ENCODE measurements at regions not wholly inside any gene's neighbourhood (a gene's known extent, or its start where the extent isn't known, plus 50 kb on each side); places are given as distances from the start of the nearest gene placed in this dataset.

GRCh38 chr4:178672512-178672911 is 1230.3 kb upstream of the AGA start:
- no peak overlapping the region for H3K9ac ChIP-seq (ENCODE audit: low read length)
- FAIRE-seq, result no peak
- Mint-ChIP-seq H3K36me3 (ENCODE audit: low read depth, unreplicated experiment) (no peaks in the 10 kb centered on the region), H3K4me1 (ENCODE audit: low read depth, unreplicated experiment) (peaks cover 2% of the 10 kb centered on the region), H3K9me3 (ENCODE audit: unreplicated experiment) (no peaks in the 10 kb centered on the region), H3K4me3 (ENCODE audit: unreplicated experiment) (no peak overlapping the region), H3K27me3 (ENCODE audit: low read depth, unreplicated experiment) (no peaks in the 10 kb centered on the region), H3K27ac (ENCODE audit: unreplicated experiment) (no peak overlapping the region)
- no peak overlapping the region for H3K4me3 ChIP-seq (ENCODE audit: insufficient read depth, low read depth, low read length)
- no peak overlapping the region for H2AFZ ChIP-seq (ENCODE audit: low read depth, low read length)
- H3K4me1 ChIP-seq (ENCODE audit: insufficient read depth, low read length), result no peaks in the 10 kb centered on the region
- H3K79me2 ChIP-seq (ENCODE audit: insufficient read depth, low read length), result no peaks in the 10 kb centered on the region
- H3K9me3 ChIP-seq (ENCODE audit: insufficient read depth, low read depth, low read length), result no peaks in the 10 kb centered on the region
- no peaks in the 10 kb centered on the region for H4K20me1 ChIP-seq (ENCODE audit: insufficient read depth, low read length)
- H3K4me2 ChIP-seq (ENCODE audit: low read length), result no peak overlapping the region
- H3K36me3 ChIP-seq (ENCODE audit: insufficient read depth, low read length), result no peaks in the 10 kb centered on the region
- DNase-seq (ENCODE audit: low read depth), result peak; percentile 17
- no peaks in the 10 kb centered on the region for H3K27me3 ChIP-seq (ENCODE audit: insufficient read depth, low read length)
- H3K27ac ChIP-seq (ENCODE audit: low read depth, low read length), result no peak overlapping the region
- TF ChIP-seq EZH2 (IDR thresholded peaks at IDR 0.05; ENCODE audit: insufficient read depth, low read length), result no peak
- no peak for TF ChIP-seq CTCF (IDR thresholded peaks at IDR 0.05; ENCODE audit: insufficient read depth, low read depth, low read length)

- no peak overlapping the region for H3K4me3 Mint-ChIP-seq (ENCODE audit: unreplicated experiment)
- Histone ChIP-seq H3K9ac (ENCODE audit: low read length) (no peak overlapping the region), H3K9me3 (ENCODE audit: insufficient read depth, low read depth, low read length) (no peaks in the 10 kb centered on the region), H3K36me3 (ENCODE audit: insufficient read depth, low read length) (no peaks in the 10 kb centered on the region), H3K27me3 (ENCODE audit: insufficient read depth, low read length) (no peaks in the 10 kb centered on the region), H3K27ac (ENCODE audit: low read depth, low read length) (no peak overlapping the region), H3K4me2 (ENCODE audit: low read length) (no peak overlapping the region), H3K79me2 (ENCODE audit: insufficient read depth, low read length) (no peaks in the 10 kb centered on the region), H3K4me3 (ENCODE audit: insufficient read depth, low read depth, low read length) (no peak overlapping the region), H4K20me1 (ENCODE audit: insufficient read depth, low read length) (no peaks in the 10 kb centered on the region), H3K4me1 (ENCODE audit: insufficient read depth, low read length) (no peaks in the 10 kb centered on the region), H2AFZ (ENCODE audit: low read depth, low read length) (no peak overlapping the region)
- no peaks in the 10 kb centered on the region for H3K4me1 Mint-ChIP-seq (ENCODE audit: low read depth, unreplicated experiment)
- DNase-seq (ENCODE audit: low read depth) (no peak), FAIRE-seq (no peak)
- TF ChIP-seq EZH2 (IDR thresholded peaks at IDR 0.05; ENCODE audit: insufficient read depth, low read length), result no peak
- no peak for TF ChIP-seq CTCF (IDR thresholded peaks at IDR 0.05; ENCODE audit: insufficient read depth, low read depth, low read length)
- no peaks in the 10 kb centered on the region for H3K27me3 Mint-ChIP-seq (ENCODE audit: low read depth, unreplicated experiment)
- no peaks in the 10 kb centered on the region for H3K9me3 Mint-ChIP-seq (ENCODE audit: unreplicated experiment)
- H3K36me3 Mint-ChIP-seq (ENCODE audit: low read depth, unreplicated experiment), result no peaks in the 10 kb centered on the region
- H3K27ac Mint-ChIP-seq (ENCODE audit: unreplicated experiment), result no peak overlapping the region
Observed at GRCh38 chr4:178681871-178682270, 1239.6 kb upstream of the AGA start.

GRCh38 chr4:178689926-178690325 is 1247.7 kb upstream of the AGA start:
- Mint-ChIP-seq H3K4me1 (ENCODE audit: low read depth, unreplicated experiment) (no peaks in the 10 kb centered on the region), H3K9me3 (ENCODE audit: unreplicated experiment) (no peaks in the 10 kb centered on the region), H3K36me3 (ENCODE audit: low read depth, unreplicated experiment) (no peaks in the 10 kb centered on the region), H3K4me3 (ENCODE audit: unreplicated experiment) (no peak overlapping the region), H3K27ac (ENCODE audit: unreplicated experiment) (no peak overlapping the region), H3K27me3 (ENCODE audit: low read depth, unreplicated experiment) (no peaks in the 10 kb centered on the region)
- Histone ChIP-seq H3K36me3 (ENCODE audit: insufficient read depth, low read length) (no peaks in the 10 kb centered on the region), H3K4me2 (ENCODE audit: low read length) (no peak overlapping the region), H3K4me1 (ENCODE audit: insufficient read depth, low read length) (no peaks in the 10 kb centered on the region), H3K9ac (ENCODE audit: low read length) (no peak overlapping the region), H3K9me3 (ENCODE audit: insufficient read depth, low read depth, low read length) (no peaks in the 10 kb centered on the region), H3K27me3 (ENCODE audit: insufficient read depth, low read length) (no peaks in the 10 kb centered on the region), H2AFZ (ENCODE audit: low read depth, low read length) (no peak overlapping the region), H3K4me3 (ENCODE audit: insufficient read depth, low read depth, low read length) (no peak overlapping the region), H4K20me1 (ENCODE audit: insufficient read depth, low read length) (no peaks in the 10 kb centered on the region), H3K79me2 (ENCODE audit: insufficient read depth, low read length) (no peaks in the 10 kb centered on the region), H3K27ac (ENCODE audit: low read depth, low read length) (no peak overlapping the region)
- no peak for TF ChIP-seq EZH2 (IDR thresholded peaks at IDR 0.05; ENCODE audit: insufficient read depth, low read length)
- DNase-seq (ENCODE audit: low read depth), result no peak
- no peak for FAIRE-seq
